ENCODE measurements at regions not wholly inside any gene's neighbourhood (a gene's known extent, or its start where the extent isn't known, plus 50 kb on each side); places are given as distances from the start of the nearest gene placed in this dataset.
A peak's percentile ranks its signal among the peaks of the same experiment; 100 is the strongest.

GRCh38 chr18:52283927-52284326 is 56.1 kb upstream of the DCC start:
- no peak for TF ChIP-seq ZNF70 (CRISPR knock-in tag; IDR thresholded peaks at IDR 0.05)
- no peak for TF ChIP-seq TSHZ2 (CRISPR knock-in tag; IDR thresholded peaks at IDR 0.05)
- TF ChIP-seq ZNF8 (CRISPR knock-in tag; IDR thresholded peaks at IDR 0.05), result no peak
- no peak for TF ChIP-seq SNAI2 (CRISPR knock-in tag; IDR thresholded peaks at IDR 0.05)
- no peak for TF ChIP-seq ARNTL (CRISPR knock-in tag; IDR thresholded peaks at IDR 0.05; ENCODE audit: borderline replicate concordance, low read depth)
- no peak for TF ChIP-seq ESRRG (CRISPR knock-in tag; IDR thresholded peaks at IDR 0.05)
- ATAC-seq, result no peak

- ATAC-seq, result no peak
- no peak for TF ChIP-seq PATZ1 (CRISPR knock-in tag; IDR thresholded peaks at IDR 0.05; ENCODE audit: borderline replicate concordance)
- TF ChIP-seq PPARA (CRISPR knock-in tag; IDR thresholded peaks at IDR 0.05; ENCODE audit: borderline replicate concordance), result no peak
- no peak for TF ChIP-seq CREB5 (CRISPR knock-in tag; IDR thresholded peaks at IDR 0.05; ENCODE audit: low read depth)
- TF ChIP-seq GLIS3 (CRISPR knock-in tag; IDR thresholded peaks at IDR 0.05), result no peak
- no peak for TF ChIP-seq ZNF70 (CRISPR knock-in tag; IDR thresholded peaks at IDR 0.05)
- no peak for TF ChIP-seq ZC3H10 (CRISPR knock-in tag; IDR thresholded peaks at IDR 0.05)
- TF ChIP-seq TSHZ2 (CRISPR knock-in tag; IDR thresholded peaks at IDR 0.05), result peak; percentile 44; the same call in 1 of the 2 replicates
- TF ChIP-seq ZFP3 (CRISPR knock-in tag; IDR thresholded peaks at IDR 0.05), result no peak
- no peak for TF ChIP-seq ZNF565 (CRISPR knock-in tag; conservative IDR thresholded peaks at IDR 0.05; ENCODE audit: low read depth)
- TF ChIP-seq CSRNP3 (CRISPR knock-in tag; IDR thresholded peaks at IDR 0.05), result no peak
- peak; percentile 78; the same call in 1 of the 2 replicates for TF ChIP-seq TCF4 (CRISPR knock-in tag; IDR thresholded peaks at IDR 0.05; ENCODE audit: borderline replicate concordance)
- TF ChIP-seq ZFP30 (CRISPR knock-in tag; IDR thresholded peaks at IDR 0.05), result no peak
- TF ChIP-seq BACH2 (CRISPR knock-in tag; IDR thresholded peaks at IDR 0.05; ENCODE audit: borderline replicate concordance), result no peak
- TF ChIP-seq CSDC2 (CRISPR knock-in tag; IDR thresholded peaks at IDR 0.05), result no peak
Measured at GRCh38 chr18:52286675-52287074, 53.3 kb upstream of the DCC start.

- no peak for ATAC-seq
- TF ChIP-seq ZNF70 (CRISPR knock-in tag; IDR thresholded peaks at IDR 0.05) (no peak), ISL1 (CRISPR knock-in tag; IDR thresholded peaks at IDR 0.05) (no peak), ARNTL (CRISPR knock-in tag; IDR thresholded peaks at IDR 0.05; ENCODE audit: borderline replicate concordance, low read depth) (no peak), TSHZ2 (CRISPR knock-in tag; IDR thresholded peaks at IDR 0.05) (no peak), GLIS3 (CRISPR knock-in tag; IDR thresholded peaks at IDR 0.05) (no peak), CREB5 (CRISPR knock-in tag; IDR thresholded peaks at IDR 0.05; ENCODE audit: low read depth) (no peak), CSDC2 (CRISPR knock-in tag; IDR thresholded peaks at IDR 0.05) (no peak), CSRNP3 (CRISPR knock-in tag; IDR thresholded peaks at IDR 0.05) (no peak), TCF4 (CRISPR knock-in tag; IDR thresholded peaks at IDR 0.05; ENCODE audit: borderline replicate concordance) (no peak), SNAI2 (CRISPR knock-in tag; IDR thresholded peaks at IDR 0.05) (no peak), ESRRG (CRISPR knock-in tag; IDR thresholded peaks at IDR 0.05) (no peak)
Measured at GRCh38 chr18:52287151-52287550, 52.8 kb upstream of the DCC start.

All from SK-N-SH treated with all-trans-retinoic acid at 6 μM for 48 hours (cell line).